Heart left ventricle (tissue), 13 donors: ENCODE measurements at regions not wholly inside any gene's neighbourhood (a gene's known extent, or its start where the extent isn't known, plus 50 kb on each side); places are given as distances from the start of the nearest gene placed in this dataset.
"Not testable (repeated sequence)": the region's sequence is repeated elsewhere in the genome, so short reads cannot be mapped to it uniquely, and the experiment has no call there.

Source experiments
- CTCF ChIP-seq, 12 donors: fragments of 200-600 bp; sonication (generic) in 4 of 12; IDR thresholded peaks; one replicate each; pipeline versions ENCODE4 v1.5.0 to v1.8.0; 2018 to 2022; ENCODE audit warnings: antibody characterized with exemption in 12 of 12, mild to moderate bottlenecking in 5 of 12
- POLR2A ChIP-seq, 2 donors: fragments of 450-650 bp; IDR thresholded peaks; one replicate each; pipeline ENCODE4 v1.6.1; 2017; ENCODE audit warnings: antibody characterized with exemption in 2 of 2, mild to moderate bottlenecking in 2 of 2, moderate library complexity in 2 of 2
- donor health status: ischemic (EF 13 %, LVEDD 7.1; RV severe dilation, severe dysfunction).
- donor health status: DM: no; HTN: yes; CAD: no.
- donor health status: DM: no; HTN: no; CAD: no.
- donor health status: ischemic (EF 25% LVEDD 6.9; RV normal size, moderate dysfunction).
- donor health status: ischemic (EF 25% LVEDD 5.7; RV mildly dilated, moderate dysfunction).
- donor health status: ischemic (EF 35%, LVEDD 5.7; RV mildly dilated, moderate dysfunction).
- donor health status: nonischemic (EF 11% LVEDD 7.7; RV severe dilation, severe dysfunction).
- donor health status: DM: yes; HTN: yes; CAD: no.
- donor health status: PGD.
- donor health status: ischemic (EF 29% LVEDD 5.4; RV normal size, mild dysfunction).
- donor health status: nonischemic (EF 23%, LVEDD 6.1; RV moderate dilation, normal function).

GRCh38 chr1:143714913-143715312 is 256.9 kb downstream of the FAM72C start:
- not testable (repeated sequence) for TF ChIP-seq POLR2A, CTCF (IDR thresholded peaks at IDR 0.05)
